ENCODE measurements at regions not wholly inside any gene's neighbourhood (a gene's known extent, or its start where the extent isn't known, plus 50 kb on each side); places are given as distances from the start of the nearest gene placed in this dataset.

GRCh38 chr2:104793966-104794365, 59.9 kb upstream of the POU3F3 start:
- DNase-seq (ENCODE audit: low read depth): peak; percentile 24

GRCh38 chr2:104794441-104794840, 59.5 kb upstream of the POU3F3 start:
- TF ChIP-seq CTCF (conservative IDR thresholded peaks at IDR 0.05; ENCODE audit: control insufficient read depth, insufficient read depth, low read depth, low read length): no peak
- H3K4me3 ChIP-seq (ENCODE audit: control insufficient read depth, low read depth, low read length): no peak overlapping the region
- no peak for DNase-seq (ENCODE audit: low read depth)

More at GRCh38 chr2:104793966-104794365, 59.9 kb upstream of the POU3F3 start:
- H3K4me3 ChIP-seq (ENCODE audit: control insufficient read depth, low read depth, low read length): no peak overlapping the region
- no peak for TF ChIP-seq CTCF (conservative IDR thresholded peaks at IDR 0.05; ENCODE audit: control insufficient read depth, insufficient read depth, low read depth, low read length)
